Adrenal gland (tissue), 5 donors: ENCODE measurements at regions not wholly inside any gene's neighbourhood (a gene's known extent, or its start where the extent isn't known, plus 50 kb on each side); places are given as distances from the start of the nearest gene placed in this dataset.

Source experiments
- CTCF ChIP-seq, 6 experiments: fragments of 450-650 bp in 4 of 6; fragments of 200-600 bp in 2 of 6; sonication (generic) in 1 of 6; IDR thresholded peaks; 1 replicate in 5 of 6; 2 replicates in 1 of 6; pipeline versions ENCODE4 v1.5.1 to v1.8.0; 2016 to 2021; ENCODE audit warnings: antibody characterized with exemption in 6 of 6, mild to moderate bottlenecking in 2 of 6, moderate library complexity in 1 of 6
- POLR2A ChIP-seq, 2 donors: fragments of 450-650 bp; IDR thresholded peaks; one replicate each; pipeline ENCODE4 v1.6.1; 2017; ENCODE audit warnings: antibody characterized with exemption in 2 of 2, mild to moderate bottlenecking in 2 of 2, moderate library complexity in 1 of 2
- donor health status: DM: no; HTN: no; CAD: no.

- TF ChIP-seq POLR2A (IDR thresholded peaks at IDR 0.05) (no peak), CTCF (IDR thresholded peaks at IDR 0.05) (no peak)
Measured at GRCh38 chr7:112670193-112670592, 120.0 kb downstream of the TMEM168 start.
